ENCODE measurements at regions not wholly inside any gene's neighbourhood (a gene's known extent, or its start where the extent isn't known, plus 50 kb on each side); places are given as distances from the start of the nearest gene placed in this dataset.

GRCh38 chr13:55560331-55560730 is 1580.4 kb upstream of the PRR20A start:
- DNase-seq (ENCODE audit: insufficient read length, low spot score) (no peak), FAIRE-seq (no peak)
- TF ChIP-seq PAX5 (IDR thresholded peaks at IDR 0.05; ENCODE audit: insufficient read depth, low read length, severe bottlenecking) (no peak), POU2F2 (IDR thresholded peaks at IDR 0.05; ENCODE audit: low read depth, low read length) (no peak), SPI1 (IDR thresholded peaks at IDR 0.05; ENCODE audit: low read depth, low read length) (no peak), POLR2AphosphoS5 (IDR thresholded peaks at IDR 0.05; ENCODE audit: low read depth, low read length) (no peak), TAF1 (IDR thresholded peaks at IDR 0.05; ENCODE audit: low read depth, low read length) (no peak), POLR2A (IDR thresholded peaks at IDR 0.05; ENCODE audit: low read depth, low read length) (no peak)

GRCh38 chr13:55563267-55563666 is 1577.5 kb upstream of the PRR20A start:
- DNase-seq (ENCODE audit: insufficient read length, low spot score), result no peak
- FAIRE-seq, result no peak
- TF ChIP-seq POU2F2 (IDR thresholded peaks at IDR 0.05; ENCODE audit: low read depth, low read length) (no peak), PAX5 (IDR thresholded peaks at IDR 0.05; ENCODE audit: insufficient read depth, low read length, severe bottlenecking) (no peak), TAF1 (IDR thresholded peaks at IDR 0.05; ENCODE audit: low read depth, low read length) (no peak), POLR2AphosphoS5 (IDR thresholded peaks at IDR 0.05; ENCODE audit: low read depth, low read length) (no peak), POLR2A (IDR thresholded peaks at IDR 0.05; ENCODE audit: low read depth, low read length) (no peak)

GRCh38 chr13:55566334-55566733 is 1574.4 kb upstream of the PRR20A start:
- DNase-seq (ENCODE audit: insufficient read length, low spot score), result no peak
- no peak for FAIRE-seq
- TF ChIP-seq SPI1 (IDR thresholded peaks at IDR 0.05; ENCODE audit: low read depth, low read length) (no peak), POLR2A (IDR thresholded peaks at IDR 0.05; ENCODE audit: low read depth, low read length) (no peak), TAF1 (IDR thresholded peaks at IDR 0.05; ENCODE audit: low read depth, low read length) (no peak)

- FAIRE-seq (no peak), DNase-seq (ENCODE audit: insufficient read length, low spot score) (no peak)
- no peak for TF ChIP-seq TAF1 (IDR thresholded peaks at IDR 0.05; ENCODE audit: low read depth, low read length)
Measured at GRCh38 chr13:55566779-55567178, 1573.9 kb upstream of the PRR20A start.

GRCh38 chr13:55567721-55568625 is 1572.7 kb upstream of the PRR20A start:
- no peak for TF ChIP-seq POU2F2 (IDR thresholded peaks at IDR 0.05; ENCODE audit: low read depth, low read length)
- TF ChIP-seq POLR2AphosphoS5 (IDR thresholded peaks at IDR 0.05; ENCODE audit: low read depth, low read length), result no peak
- TF ChIP-seq POLR2A (IDR thresholded peaks at IDR 0.05; ENCODE audit: low read depth, low read length), result no peak
- no peak for TF ChIP-seq SPI1 (IDR thresholded peaks at IDR 0.05; ENCODE audit: low read depth, low read length)
- no peak for TF ChIP-seq TAF1 (IDR thresholded peaks at IDR 0.05; ENCODE audit: low read depth, low read length)
- no peak for TF ChIP-seq PAX5 (IDR thresholded peaks at IDR 0.05; ENCODE audit: insufficient read depth, low read length, severe bottlenecking)
- FAIRE-seq, result no peak
- DNase-seq (ENCODE audit: insufficient read length, low spot score), result no peak

GRCh38 chr13:55569082-55569481 is 1571.6 kb upstream of the PRR20A start:
- TF ChIP-seq POU2F2 (IDR thresholded peaks at IDR 0.05; ENCODE audit: low read depth, low read length), result no peak
- TF ChIP-seq POLR2AphosphoS5 (IDR thresholded peaks at IDR 0.05; ENCODE audit: low read depth, low read length), result no peak
- no peak for TF ChIP-seq TAF1 (IDR thresholded peaks at IDR 0.05; ENCODE audit: low read depth, low read length)
- no peak for TF ChIP-seq SPI1 (IDR thresholded peaks at IDR 0.05; ENCODE audit: low read depth, low read length)
- no peak for TF ChIP-seq PAX5 (IDR thresholded peaks at IDR 0.05; ENCODE audit: insufficient read depth, low read length, severe bottlenecking)
- no peak for TF ChIP-seq POLR2A (IDR thresholded peaks at IDR 0.05; ENCODE audit: low read depth, low read length)
- FAIRE-seq (no peak), DNase-seq (ENCODE audit: insufficient read length, low spot score) (no peak)

GRCh38 chr13:55569514-55569913 is 1571.2 kb upstream of the PRR20A start:
- no peak for DNase-seq (ENCODE audit: insufficient read length, low spot score)
- TF ChIP-seq TAF1 (IDR thresholded peaks at IDR 0.05; ENCODE audit: low read depth, low read length) (no peak), POLR2A (IDR thresholded peaks at IDR 0.05; ENCODE audit: low read depth, low read length) (no peak), POU2F2 (IDR thresholded peaks at IDR 0.05; ENCODE audit: low read depth, low read length) (no peak), SPI1 (IDR thresholded peaks at IDR 0.05; ENCODE audit: low read depth, low read length) (no peak)
- FAIRE-seq, result no peak

GRCh38 chr13:55570371-55570770 is 1570.3 kb upstream of the PRR20A start:
- TF ChIP-seq POU2F2 (IDR thresholded peaks at IDR 0.05; ENCODE audit: low read depth, low read length), result no peak
- TF ChIP-seq POLR2A (IDR thresholded peaks at IDR 0.05; ENCODE audit: low read depth, low read length), result no peak
- TF ChIP-seq SPI1 (IDR thresholded peaks at IDR 0.05; ENCODE audit: low read depth, low read length), result no peak
- no peak for TF ChIP-seq POLR2AphosphoS5 (IDR thresholded peaks at IDR 0.05; ENCODE audit: low read depth, low read length)
- TF ChIP-seq PAX5 (IDR thresholded peaks at IDR 0.05; ENCODE audit: insufficient read depth, low read length, severe bottlenecking), result no peak
- TF ChIP-seq TAF1 (IDR thresholded peaks at IDR 0.05; ENCODE audit: low read depth, low read length), result no peak
- FAIRE-seq, result no peak
- no peak for DNase-seq (ENCODE audit: insufficient read length, low spot score)

GRCh38 chr13:55571237-55571867 is 1569.4 kb upstream of the PRR20A start:
- DNase-seq (ENCODE audit: insufficient read length, low spot score), result no peak
- FAIRE-seq, result no peak
- TF ChIP-seq POLR2A (IDR thresholded peaks at IDR 0.05; ENCODE audit: low read depth, low read length), result no peak
- no peak for TF ChIP-seq POU2F2 (IDR thresholded peaks at IDR 0.05; ENCODE audit: low read depth, low read length)
- TF ChIP-seq TAF1 (IDR thresholded peaks at IDR 0.05; ENCODE audit: low read depth, low read length), result no peak
- no peak for TF ChIP-seq POLR2AphosphoS5 (IDR thresholded peaks at IDR 0.05; ENCODE audit: low read depth, low read length)
- no peak for TF ChIP-seq SPI1 (IDR thresholded peaks at IDR 0.05; ENCODE audit: low read depth, low read length)
- TF ChIP-seq PAX5 (IDR thresholded peaks at IDR 0.05; ENCODE audit: insufficient read depth, low read length, severe bottlenecking), result no peak

GRCh38 chr13:55572408-55572807 is 1568.3 kb upstream of the PRR20A start:
- TF ChIP-seq PAX5 (IDR thresholded peaks at IDR 0.05; ENCODE audit: insufficient read depth, low read length, severe bottlenecking), result no peak
- no peak for TF ChIP-seq POLR2AphosphoS5 (IDR thresholded peaks at IDR 0.05; ENCODE audit: low read depth, low read length)
- no peak for TF ChIP-seq POLR2A (IDR thresholded peaks at IDR 0.05; ENCODE audit: low read depth, low read length)
- FAIRE-seq (no peak), DNase-seq (ENCODE audit: insufficient read length, low spot score) (no peak)
